ENCODE measurements at regions not wholly inside any gene's neighbourhood (a gene's known extent, or its start where the extent isn't known, plus 50 kb on each side); places are given as distances from the start of the nearest gene placed in this dataset.

DNA sequence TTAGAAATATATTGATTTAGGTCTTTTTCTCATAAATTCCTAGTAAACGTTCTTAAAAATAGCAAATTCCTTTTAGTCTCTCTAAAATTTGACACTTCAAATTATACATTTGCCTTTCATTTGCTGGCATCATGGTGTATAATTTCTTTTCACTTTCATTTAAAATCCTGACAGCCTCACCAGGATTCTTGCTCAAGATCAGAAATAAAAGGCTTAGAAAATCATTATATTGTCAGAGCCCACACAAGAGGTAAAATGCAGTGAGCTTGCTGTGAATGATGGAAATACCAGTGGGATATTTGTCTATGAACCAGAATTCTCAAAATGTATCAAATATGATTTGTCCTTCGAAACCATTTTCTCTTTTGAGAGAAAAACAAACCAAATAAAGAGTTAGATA lies 78.2 kb upstream of the PIK3C2G start:
- Histone ChIP-seq H3K4me3 (no peak overlapping the region), H3K9me3 (no peaks in the 10 kb centered on the region), H3K27me3 (no peaks in the 10 kb centered on the region), H3K36me3 (no peaks in the 10 kb centered on the region), H3K4me1 (no peaks in the 10 kb centered on the region), H3K27ac (no peak overlapping the region)
- intact Hi-C loops (cut with DNase I; ENCODE audit: low total_unique reads): no loop called here
- TF ChIP-seq, protein P1, sequence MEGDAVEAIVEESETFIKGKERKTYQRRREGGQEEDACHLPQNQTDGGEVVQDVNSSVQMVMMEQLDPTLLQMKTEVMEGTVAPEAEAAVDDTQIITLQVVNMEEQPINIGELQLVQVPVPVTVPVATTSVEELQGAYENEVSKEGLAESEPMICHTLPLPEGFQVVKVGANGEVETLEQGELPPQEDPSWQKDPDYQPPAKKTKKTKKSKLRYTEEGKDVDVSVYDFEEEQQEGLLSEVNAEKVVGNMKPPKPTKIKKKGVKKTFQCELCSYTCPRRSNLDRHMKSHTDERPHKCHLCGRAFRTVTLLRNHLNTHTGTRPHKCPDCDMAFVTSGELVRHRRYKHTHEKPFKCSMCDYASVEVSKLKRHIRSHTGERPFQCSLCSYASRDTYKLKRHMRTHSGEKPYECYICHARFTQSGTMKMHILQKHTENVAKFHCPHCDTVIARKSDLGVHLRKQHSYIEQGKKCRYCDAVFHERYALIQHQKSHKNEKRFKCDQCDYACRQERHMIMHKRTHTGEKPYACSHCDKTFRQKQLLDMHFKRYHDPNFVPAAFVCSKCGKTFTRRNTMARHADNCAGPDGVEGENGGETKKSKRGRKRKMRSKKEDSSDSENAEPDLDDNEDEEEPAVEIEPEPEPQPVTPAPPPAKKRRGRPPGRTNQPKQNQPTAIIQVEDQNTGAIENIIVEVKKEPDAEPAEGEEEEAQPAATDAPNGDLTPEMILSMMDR (IDR thresholded peaks at IDR 0.05): no peak
- TF ChIP-seq EP300 (IDR thresholded peaks at IDR 0.05; ENCODE audit: low read depth) (no peak), POLR2AphosphoS5 (IDR thresholded peaks at IDR 0.05) (no peak), POLR2A (IDR thresholded peaks at IDR 0.05) (no peak)
- DNase-seq: no peak
- in situ Hi-C loops (cut with MboI; ENCODE audit: low pct_ligation_motif_present in 1 of 4, low pct_unique_long_range_greater_than_20kb in 1 of 4, low sequenced_read_pairs in 3 of 4): no loop called here
- WGBS, 2 donors (ENCODE audit: low coverage in 1 of 2): 73 to 74% methylated on average over 2 of the region's 2 CpGs

- peaks cover 3 to 8% of the 10 kb centered on the region in 2 donors for H3K9me3 ChIP-seq
- no peak overlapping the region for H3K4me3 ChIP-seq
- no peak for DNase-seq
- H3K27ac ChIP-seq: no peak overlapping the region
- intact Hi-C loops (cut with DNase I; ENCODE audit: low total_unique reads) (no loop called here), in situ Hi-C loops (cut with MboI; ENCODE audit: low pct_ligation_motif_present in 1 of 4, low pct_unique_long_range_greater_than_20kb in 1 of 4, low sequenced_read_pairs in 3 of 4) (no loop called here)
- TF ChIP-seq, protein P1 (IDR thresholded peaks at IDR 0.05): no peak
- no peak for TF ChIP-seq POLR2AphosphoS5 (IDR thresholded peaks at IDR 0.05)
- TF ChIP-seq EP300 (IDR thresholded peaks at IDR 0.05; ENCODE audit: low read depth): no peak
- no peak for TF ChIP-seq POLR2A (IDR thresholded peaks at IDR 0.05)
- H3K27me3 ChIP-seq: no peaks in the 10 kb centered on the region
- H3K4me1 ChIP-seq: no peaks in the 10 kb centered on the region
- H3K36me3 ChIP-seq: no peaks in the 10 kb centered on the region
- WGBS, 2 donors (ENCODE audit: low coverage in 1 of 2): 68 to 78% methylated on average over 1 of the region's 1 CpG
Measured at GRCh38 chr12:18171571-18171970, 81.6 kb upstream of the RERGL start.

DNA sequence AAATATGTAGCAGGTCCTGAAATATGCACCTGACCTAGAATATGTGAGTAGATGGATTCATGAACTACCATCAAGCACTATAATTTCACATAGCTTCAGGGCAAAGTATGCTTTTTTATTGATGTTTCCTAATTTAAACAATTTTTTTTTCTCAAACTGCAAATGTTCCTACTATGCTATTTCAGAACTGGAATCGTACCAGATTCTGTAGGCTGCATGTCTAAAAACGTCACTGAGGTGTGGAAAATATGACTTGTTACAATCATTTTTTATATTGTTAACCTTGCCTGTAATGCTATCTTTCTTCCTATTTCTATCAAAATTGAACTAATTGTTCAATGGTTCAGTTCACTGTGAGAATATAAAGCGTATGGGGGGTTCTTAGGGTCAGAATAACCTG lies 78.0 kb upstream of the RERGL start:
- Histone ChIP-seq H3K36me3 (no peaks in the 10 kb centered on the region), H3K27ac (no peak overlapping the region), H3K9me3 (peaks cover 3 to 8% of the 10 kb centered on the region in 2 donors), H3K4me3 (no peak overlapping the region), H3K27me3 (no peaks in the 10 kb centered on the region), H3K4me1 (peaks cover 0 to 7% (median 0%) of the 10 kb centered on the region in 4 donors)
- TF ChIP-seq EP300 (IDR thresholded peaks at IDR 0.05; ENCODE audit: low read depth) (no peak), POLR2A (IDR thresholded peaks at IDR 0.05) (no peak), POLR2AphosphoS5 (IDR thresholded peaks at IDR 0.05) (no peak)
- TF ChIP-seq, protein P1 (IDR thresholded peaks at IDR 0.05): no peak
- intact Hi-C loops (cut with DNase I; ENCODE audit: low total_unique reads): no loop called here
- in situ Hi-C loops (cut with MboI; ENCODE audit: low pct_ligation_motif_present in 1 of 4, low pct_unique_long_range_greater_than_20kb in 1 of 4, low sequenced_read_pairs in 3 of 4): no loop called here
- WGBS, 2 donors (ENCODE audit: low coverage in 1 of 2): 47 to 68% methylated on average over 3 of the region's 3 CpGs
- no peak for DNase-seq

DNA sequence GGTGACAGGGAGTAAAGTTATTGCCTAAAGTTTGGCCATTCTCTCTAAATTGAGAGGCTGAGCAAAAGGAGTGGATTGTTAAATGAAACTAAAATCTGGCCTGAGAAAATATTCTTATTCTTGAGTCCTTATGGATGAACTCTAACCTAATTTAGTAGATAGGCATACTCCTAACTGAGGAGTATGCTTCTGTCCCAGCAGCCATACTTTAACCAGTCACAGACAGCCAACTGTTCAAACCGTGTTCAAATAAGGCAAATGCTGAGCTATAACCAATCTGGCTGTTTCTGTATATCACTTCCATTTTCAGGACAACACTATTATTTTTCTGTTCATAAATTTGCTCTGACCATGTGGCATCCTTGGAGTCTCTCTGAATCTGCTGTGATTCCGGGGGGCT lies 75.9 kb upstream of the RERGL start:
- no peaks in the 10 kb centered on the region for H3K36me3 ChIP-seq
- intact Hi-C loops (cut with DNase I; ENCODE audit: low total_unique reads): no loop called here
- H3K4me3 ChIP-seq: peak overlapping the region in 1 of 4 donors; percentile 2
- DNase-seq: no peak
- WGBS, 2 donors (ENCODE audit: low coverage in 1 of 2): 65 to 70% methylated on average over 2 of the region's 2 CpGs
- in situ Hi-C loops (cut with MboI; ENCODE audit: low pct_ligation_motif_present in 1 of 4, low pct_unique_long_range_greater_than_20kb in 1 of 4, low sequenced_read_pairs in 3 of 4): no loop called here
- TF ChIP-seq, protein P1 (IDR thresholded peaks at IDR 0.05): no peak
- no peak for TF ChIP-seq EP300 (IDR thresholded peaks at IDR 0.05; ENCODE audit: low read depth)
- TF ChIP-seq POLR2AphosphoS5 (IDR thresholded peaks at IDR 0.05): no peak
- no peak for TF ChIP-seq POLR2A (IDR thresholded peaks at IDR 0.05)
- H3K27me3 ChIP-seq: no peaks in the 10 kb centered on the region
- H3K9me3 ChIP-seq: no peaks in the 10 kb centered on the region
- H3K4me1 ChIP-seq: peaks cover 0 to 7% (median 0%) of the 10 kb centered on the region in 4 donors
- no peak overlapping the region for H3K27ac ChIP-seq
